HCT116 (cell line): ENCODE measurements at regions not wholly inside any gene's neighbourhood (a gene's known extent, or its start where the extent isn't known, plus 50 kb on each side); places are given as distances from the start of the nearest gene placed in this dataset.

Source experiments
- ATAC-seq: fragments of 200-7000 bp; cut with Tn5 transposase; 2 replicates; pipeline ENCODE4 v1.9.1; 2020; ENCODE audit warnings: mild to moderate bottlenecking, moderate library complexity
- BruUV-seq: library from RNA; stranded (reverse); fragments of 400-500 nt; replicated peaks from 2 replicates; lab custom pipeline; 2021; lab: Mats Ljungman, UMichigan
- CTCF ChIA-PET: fragments of 300-600 bp; sonication (Branson Sonifier 250); formaldehyde crosslinking; loops from one replicate; lab custom pipeline; 2021; ENCODE audit warnings: antibody characterized with exemption; lab: Charles Lee
- POLR2A ChIA-PET: fragments of 300-600, 350-600 bp; sonication (Branson Sonifier 250); formaldehyde crosslinking; loops from one replicate; lab custom pipeline; 2021; ENCODE audit warnings: antibody characterized with exemption; lab: Charles Lee
- RAD21 ChIA-PET, 2 experiments: fragments of 300-600 bp; sonication (Branson Sonifier 250); formaldehyde crosslinking; loops; one replicate each; lab custom pipeline; 2023; ENCODE audit warnings: low total read pairs in 2 of 2; ENCODE audit not compliant: uncharacterized antibody in 2 of 2, unreplicated experiment in 2 of 2, low non-redundant PET in 1 of 2; lab: Charles Lee
- DNase-seq: peaks from one replicate; pipeline ENCODE4 v3.0.0-alpha.2; 2010; ENCODE audit warnings: low read depth, low spot score
- H2AFZ ChIP-seq: fragments of 200-600 bp; shearing (Covaris generic), sonication (generic); 2 replicates; pipeline ENCODE4 v1.6.1; 2017; ENCODE audit warnings: low read depth, mixed run types, mixed read lengths, antibody characterized with exemption, low read length; ENCODE audit not compliant: poor library complexity, severe bottlenecking
- H3K27ac ChIP-seq: 2 replicates; pipeline ENCODE4 v1.5.1; 2012; ENCODE audit warnings: low read depth, low read length
- H3K27me3 ChIP-seq: fragments of 200-600 bp; sonication (generic); 2 replicates; pipeline ENCODE4 v1.6.1; 2016; ENCODE audit warnings: mixed run types, low read length, mixed read lengths; ENCODE audit not compliant: insufficient read depth
- H3K36me3 ChIP-seq, 2 experiments: fragments of 200-500 bp in 1 of 2; fragments of 200-600 bp in 1 of 2; sonication (Bioruptor generic) in 1 of 2; sonication (generic) in 1 of 2; 2 replicates each; pipeline versions ENCODE4 v1.5.1 to v1.6.1; 2014 to 2016; ENCODE audit warnings: low read length in 2 of 2, inconsistent platforms in 1 of 2, mixed read lengths in 1 of 2, mixed run types in 1 of 2; ENCODE audit not compliant: insufficient read depth in 2 of 2, control insufficient read depth in 1 of 2
- H3K4me1 ChIP-seq, 2 experiments: fragments of 200-600 bp in 1 of 2; sonication (generic) in 1 of 2; 2 replicates each; pipeline versions ENCODE4 v1.5.1 to v1.6.1; 2012 to 2017; ENCODE audit warnings: low read length in 2 of 2, inconsistent platforms in 1 of 2, mild to moderate bottlenecking in 1 of 2, mixed read lengths in 1 of 2, mixed run types in 1 of 2, moderate library complexity in 1 of 2; ENCODE audit not compliant: insufficient read depth in 2 of 2, control insufficient read depth in 1 of 2
- H3K4me2 ChIP-seq: fragments of 200-600 bp; sonication (generic); 2 replicates; pipeline ENCODE4 v1.6.1; 2017; ENCODE audit warnings: mixed run types, low read length, mixed read lengths
- H3K4me3 ChIP-seq, 2 experiments: fragments of 200-600 bp in 1 of 2; sonication (generic) in 1 of 2; replicated peaks in 1 of 2; 2 replicates each; pipeline ENCODE4 v1.5.1; 2011 to 2016; ENCODE audit warnings: low read length in 2 of 2, control low read depth in 1 of 2, low read depth in 1 of 2, mild to moderate bottlenecking in 1 of 2, mixed read lengths in 1 of 2, mixed run types in 1 of 2
- H3K79me2 ChIP-seq: fragments of 200-600 bp; sonication (generic); 2 replicates; pipeline ENCODE4 v1.6.1; 2017; ENCODE audit warnings: mild to moderate bottlenecking, mixed run types, low read length, moderate library complexity, mixed read lengths; ENCODE audit not compliant: insufficient read depth
- H3K9ac ChIP-seq: fragments of 200-600 bp; sonication (generic); 2 replicates; pipeline ENCODE4 v1.6.1; 2016; ENCODE audit warnings: low read length, mixed read lengths
- H3K9me2 ChIP-seq: fragments of 200-600 bp; sonication (generic), shearing (Covaris generic); 2 replicates; pipeline ENCODE4 v1.6.1; 2017; ENCODE audit warnings: mixed run types, mild to moderate bottlenecking, moderate library complexity; ENCODE audit not compliant: insufficient read depth
- H3K9me3 ChIP-seq, 2 experiments: fragments of 200-500 bp in 1 of 2; fragments of 200-600 bp in 1 of 2; sonication (Bioruptor generic) in 1 of 2; sonication (generic) in 1 of 2; 2 replicates each; pipeline ENCODE4 v1.6.1; 2014 to 2017; ENCODE audit warnings: low read length in 2 of 2, mixed read lengths in 2 of 2, inconsistent platforms in 1 of 2, low read depth in 1 of 2, mild to moderate bottlenecking in 1 of 2, mixed run types in 1 of 2, moderate library complexity in 1 of 2; ENCODE audit not compliant: control insufficient read depth in 1 of 2, insufficient read depth in 1 of 2
- H4K20me1 ChIP-seq: fragments of 200-600 bp; sonication (generic), shearing (Covaris generic); 2 replicates; pipeline ENCODE4 v1.6.1; 2017; ENCODE audit warnings: mixed run types, mild to moderate bottlenecking, moderate library complexity; ENCODE audit not compliant: insufficient read depth
- CBX3 ChIP-seq: IDR thresholded peaks from 2 replicates; pipeline ENCODE4 v1.6.1; 2012; ENCODE audit warnings: low read depth
- CTCF ChIP-seq, 3 experiments: fragments of 200-600 bp in 1 of 3; sonication (generic) in 1 of 3; IDR thresholded peaks in 2 of 3; conservative IDR thresholded peaks in 1 of 3; 2 replicates each; pipeline ENCODE4 v1.5.1; 2012 to 2017; ENCODE audit warnings: low read depth in 2 of 3, low read length in 2 of 3, antibody characterized with exemption in 1 of 3, borderline replicate concordance in 1 of 3, control low read depth in 1 of 3, mild to moderate bottlenecking in 1 of 3, mixed read lengths in 1 of 3, mixed run types in 1 of 3, moderate library complexity in 1 of 3; ENCODE audit not compliant: insufficient read depth in 1 of 3
- EZH2phosphoT487 ChIP-seq: fragments of 200-600 bp; IDR thresholded peaks from 2 replicates; pipeline ENCODE4 v1.6.1; 2018; ENCODE audit warnings: antibody characterized with exemption, borderline replicate concordance
- JUND ChIP-seq: IDR thresholded peaks from 2 replicates; pipeline ENCODE4 v1.6.1; 2012
- MAX ChIP-seq: IDR thresholded peaks from 2 replicates; pipeline ENCODE4 v1.6.1; 2012
- REST ChIP-seq: IDR thresholded peaks from 2 replicates; pipeline ENCODE4 v1.6.1; 2012; ENCODE audit warnings: low read depth
- SP1 ChIP-seq: IDR thresholded peaks from 2 replicates; pipeline ENCODE4 v1.6.1; 2012; ENCODE audit warnings: low read depth
- SRF ChIP-seq: IDR thresholded peaks from 2 replicates; pipeline ENCODE4 v1.6.1; 2012; ENCODE audit warnings: low read depth
- ZBTB33 ChIP-seq: IDR thresholded peaks from 2 replicates; pipeline ENCODE4 v1.6.1; 2011; ENCODE audit warnings: mild to moderate bottlenecking, low read length, moderate library complexity; ENCODE audit not compliant: insufficient replicate concordance; ENCODE audit errors: extremely low read depth
- intact Hi-C: fragments of 100-400 bp; cut with micrococcal nuclease; formaldehyde crosslinking; loops from 2 replicates; pipeline ENCODE4 v1.10.0; 2022

- H4K20me1 ChIP-seq = no peaks in the 10 kb centered on the region
- no peak overlapping the region for H2AFZ ChIP-seq
- no peak overlapping the region for H3K4me3 ChIP-seq
- intact Hi-C loops = no loop called here
- ATAC-seq (no peak), DNase-seq (no peak)
- H3K4me2 ChIP-seq = no peak overlapping the region
- ChIA-PET POLR2A (no interaction called here), RAD21 (no interaction called here), CTCF (no interaction called here)
- no peaks in the 10 kb centered on the region for H3K9me2 ChIP-seq
- no TSS peak for BruUV-seq
- no peak overlapping the region for H3K27ac ChIP-seq
- no peaks in the 10 kb centered on the region for H3K27me3 ChIP-seq
- no peaks in the 10 kb centered on the region for H3K36me3 ChIP-seq
- no peak overlapping the region for H3K9ac ChIP-seq
- H3K9me3 ChIP-seq = no peaks in the 10 kb centered on the region
- TF ChIP-seq CBX3 (no peak), JUND (no peak), ZBTB33 (no peak), SP1 (no peak)
- TF ChIP-seq, all 23 proteins: peak for 0
- no peaks in the 10 kb centered on the region for H3K4me1 ChIP-seq
- no peaks in the 10 kb centered on the region for H3K79me2 ChIP-seq
Measured at GRCh38 chr1:99500541-99500940, 145.4 kb upstream of the PALMD start.

- Histone ChIP-seq H3K36me3 (no peaks in the 10 kb centered on the region), H3K4me3 (no peak overlapping the region), H3K4me2 (no peak overlapping the region), H3K79me2 (no peaks in the 10 kb centered on the region), H3K9ac (no peak overlapping the region), H4K20me1 (no peaks in the 10 kb centered on the region), H3K9me2 (no peaks in the 10 kb centered on the region), H3K27ac (no peak overlapping the region), H2AFZ (no peak overlapping the region), H3K27me3 (no peaks in the 10 kb centered on the region), H3K4me1 (no peaks in the 10 kb centered on the region), H3K9me3 (no peaks in the 10 kb centered on the region)
- CTCF ChIA-PET = no interaction called here
- intact Hi-C loops = no loop called here
- POLR2A ChIA-PET = no interaction called here
- ATAC-seq = no peak
- no peak for DNase-seq
- no TSS peak for BruUV-seq
- RAD21 ChIA-PET = no interaction called here
- TF ChIP-seq SRF = no peak
- no peak for TF ChIP-seq SP1
- no peak for TF ChIP-seq ZBTB33
- TF ChIP-seq REST = no peak
- no peak for TF ChIP-seq CTCF (IDR thresholded peaks at IDR 0.05 in 2 of 3, conservative IDR thresholded peaks at IDR 0.05 in 1 of 3; ENCODE audit: borderline replicate concordance in 1 of 3, insufficient read depth in 1 of 3, low read depth in 2 of 3, low read length in 2 of 3)
- no peak for TF ChIP-seq EZH2phosphoT487
- no peak for TF ChIP-seq MAX
Measured at GRCh38 chr1:99501871-99502270, 144.0 kb upstream of the PALMD start.
